A673 (cell line): ENCODE measurements at regions not wholly inside any gene's neighbourhood (a gene's known extent, or its start where the extent isn't known, plus 50 kb on each side); places are given as distances from the start of the nearest gene placed in this dataset.

Experiments
- BruUV-seq: library from RNA; stranded (reverse); fragments of 400-500 nt; replicated peaks from 2 replicates; lab custom pipeline; 2021; lab: Mats Ljungman, UMichigan
- CTCF ChIA-PET: fragments of 300-600 bp; sonication (Branson Sonifier 250); formaldehyde crosslinking; loops from one replicate; lab custom pipeline; 2022; ENCODE audit warnings: antibody characterized with exemption; lab: Charles Lee
- POLR2A ChIA-PET: fragments of 300-600 bp; sonication (Branson Sonifier 250); formaldehyde crosslinking; loops from one replicate; lab custom pipeline; 2022; ENCODE audit warnings: antibody characterized with exemption; ENCODE audit not compliant: low non-redundant PET; lab: Charles Lee
- DNase-seq: peaks from one replicate; pipeline ENCODE4 v3.0.0-alpha.2; 2015; ENCODE audit warnings: low spot score
- H3K27ac ChIP-seq: fragments of 200-600 bp; sonication (generic); 2 replicates; pipeline ENCODE4 v1.5.1; 2016; ENCODE audit warnings: mixed run types, low read depth, mild to moderate bottlenecking, mixed read lengths, antibody characterized with exemption, low read length; ENCODE audit not compliant: poor library complexity, severe bottlenecking
- H3K27me3 ChIP-seq: fragments of 200-600 bp; sonication (generic); replicated peaks from 2 replicates; pipeline ENCODE4 v1.6.1; 2017; ENCODE audit warnings: mixed run types, low read depth, mild to moderate bottlenecking, mixed read lengths, antibody characterized with exemption, low read length; ENCODE audit not compliant: insufficient read depth, poor library complexity
- H3K36me3 ChIP-seq: fragments of 200-600 bp; sonication (generic); 2 replicates; pipeline ENCODE4 v1.6.1; 2016; ENCODE audit warnings: mixed run types, mild to moderate bottlenecking, mixed read lengths, antibody characterized with exemption, low read length; ENCODE audit not compliant: insufficient read depth, poor library complexity, severe bottlenecking
- H3K4me1 ChIP-seq: fragments of 200-600 bp; sonication (generic); 2 replicates; pipeline ENCODE4 v1.6.1; 2017; ENCODE audit warnings: mixed run types, mild to moderate bottlenecking, mixed read lengths, antibody characterized with exemption, low read length; ENCODE audit not compliant: insufficient read depth, poor library complexity, severe bottlenecking
- H3K4me3 ChIP-seq: fragments of 200-600 bp; sonication (generic); 2 replicates; pipeline ENCODE4 v1.5.1; 2016; ENCODE audit warnings: low read depth, mixed run types, mild to moderate bottlenecking, mixed read lengths, low read length; ENCODE audit not compliant: poor library complexity, severe bottlenecking
- H3K9me3 ChIP-seq: fragments of 200-600 bp; sonication (generic); 2 replicates; pipeline ENCODE4 v1.6.1; 2016; ENCODE audit warnings: mixed run types, low read depth, mild to moderate bottlenecking, mixed read lengths, antibody characterized with exemption, low read length; ENCODE audit not compliant: poor library complexity, severe bottlenecking
- CTCF ChIP-seq: fragments of 300-800, 200-600 bp; sonication (generic); conservative IDR thresholded peaks from 2 replicates; pipeline ENCODE4 v1.5.1; 2017; ENCODE audit warnings: low read depth, mild to moderate bottlenecking, antibody characterized with exemption, low read length, moderate library complexity, mixed read lengths
- EZH2 ChIP-seq: fragments of 200-600 bp; sonication (generic); IDR thresholded peaks from 2 replicates; pipeline ENCODE4 v1.6.1; 2017; ENCODE audit warnings: borderline replicate concordance, low read depth, mild to moderate bottlenecking, mixed read lengths, antibody characterized with exemption, low read length; ENCODE audit not compliant: poor library complexity, severe bottlenecking
- intact Hi-C: fragments of 100-400 bp; cut with micrococcal nuclease; formaldehyde crosslinking; loops from one replicate; pipeline ENCODE4 v1.10.0; 2022; ENCODE audit not compliant: unreplicated experiment

- Histone ChIP-seq H3K4me3 (no peak overlapping the region), H3K9me3 (no peaks in the 10 kb centered on the region), H3K27me3 (no peaks in the 10 kb centered on the region), H3K36me3 (no peaks in the 10 kb centered on the region), H3K27ac (no peak overlapping the region), H3K4me1 (no peaks in the 10 kb centered on the region)
- no TSS peak for BruUV-seq
- ChIA-PET CTCF (no interaction called here), POLR2A (no interaction called here)
- no peak for DNase-seq
- intact Hi-C loops: no loop called here
- TF ChIP-seq CTCF (no peak), EZH2 (no peak)
Observed at GRCh38 chr9:20255052-20255451, 367.2 kb downstream of the MLLT3 start.

GRCh38 chr9:20253635-20254034 is 368.7 kb downstream of the MLLT3 start:
- no peak for DNase-seq
- no TSS peak for BruUV-seq
- ChIA-PET POLR2A (no interaction called here), CTCF (no interaction called here)
- Histone ChIP-seq H3K9me3 (no peaks in the 10 kb centered on the region), H3K4me3 (no peak overlapping the region), H3K4me1 (no peaks in the 10 kb centered on the region), H3K36me3 (no peaks in the 10 kb centered on the region), H3K27ac (no peak overlapping the region), H3K27me3 (no peaks in the 10 kb centered on the region)
- TF ChIP-seq EZH2: no peak
- no peak for TF ChIP-seq CTCF
- intact Hi-C loops: no loop called here

- DNase-seq: no peak
- intact Hi-C loops: no loop called here
- Histone ChIP-seq H3K4me1 (no peaks in the 10 kb centered on the region), H3K27ac (no peak overlapping the region), H3K36me3 (no peaks in the 10 kb centered on the region), H3K27me3 (no peaks in the 10 kb centered on the region), H3K4me3 (no peak overlapping the region), H3K9me3 (no peaks in the 10 kb centered on the region)
- no TSS peak for BruUV-seq
- ChIA-PET POLR2A (no interaction called here), CTCF (no interaction called here)
- no peak for TF ChIP-seq EZH2
- TF ChIP-seq CTCF: no peak
Observed at GRCh38 chr9:20252778-20253177, 369.5 kb downstream of the MLLT3 start.
